Nephron (organoid): ENCODE measurements at regions not wholly inside any gene's neighbourhood (a gene's known extent, or its start where the extent isn't known, plus 50 kb on each side); places are given as distances from the start of the nearest gene placed in this dataset.

Experiments
- H3K27ac Mint-ChIP-seq, 3 experiments: 2 replicates each; pipeline ENCODE4 v1.8.0; 2020; ENCODE audit warnings: mixed read lengths in 3 of 3, mild to moderate bottlenecking in 2 of 3, moderate library complexity in 1 of 3
- H3K27me3 Mint-ChIP-seq: 2 replicates; pipeline ENCODE4 v1.8.0; 2021; ENCODE audit warnings: low read depth, mild to moderate bottlenecking, moderate library complexity, mixed read lengths
- H3K36me3 Mint-ChIP-seq: 2 replicates; pipeline ENCODE4 v1.8.0; 2020; ENCODE audit warnings: low read depth, mixed read lengths
- H3K4me1 Mint-ChIP-seq: 2 replicates; pipeline ENCODE4 v1.8.0; 2020; ENCODE audit warnings: mixed read lengths
- H3K4me3 Mint-ChIP-seq, 3 experiments: 2 replicates each; pipeline ENCODE4 v1.8.0; 2020; ENCODE audit warnings: mild to moderate bottlenecking in 3 of 3, mixed read lengths in 3 of 3, moderate library complexity in 2 of 3
- H3K9me3 Mint-ChIP-seq: 2 replicates; pipeline ENCODE4 v1.8.0; 2020; ENCODE audit warnings: mixed read lengths
- CTCF ChIP-seq, 3 experiments: fragments of 200-600 bp; sonication (generic); IDR thresholded peaks; one replicate each; pipeline ENCODE4 v1.5.0; 2021; ENCODE audit warnings: antibody characterized with exemption in 3 of 3; ENCODE audit not compliant: unreplicated experiment in 3 of 3

GRCh38 chr5:171537923-171538537, 118.6 kb downstream of the FGF18 start:
- TF ChIP-seq CTCF (IDR thresholded peaks at IDR 0.05; ENCODE audit: unreplicated experiment in 3 of 3) = no peak
- no peak overlapping the region for H3K27ac Mint-ChIP-seq
- no peaks in the 10 kb centered on the region for H3K9me3 Mint-ChIP-seq
- no peaks in the 10 kb centered on the region for H3K36me3 Mint-ChIP-seq
- peaks cover 61% of the 10 kb centered on the region for H3K27me3 Mint-ChIP-seq
- H3K4me3 Mint-ChIP-seq = no peak overlapping the region
- H3K4me1 Mint-ChIP-seq = peaks cover 9% of the 10 kb centered on the region

- H3K27ac Mint-ChIP-seq = no peak overlapping the region
- no peak overlapping the region for H3K4me3 Mint-ChIP-seq
- peaks cover 66% of the 10 kb centered on the region for H3K27me3 Mint-ChIP-seq
- H3K36me3 Mint-ChIP-seq = no peaks in the 10 kb centered on the region
- H3K4me1 Mint-ChIP-seq = peaks cover 15% of the 10 kb centered on the region
- no peaks in the 10 kb centered on the region for H3K9me3 Mint-ChIP-seq
- no peak for TF ChIP-seq CTCF (IDR thresholded peaks at IDR 0.05; ENCODE audit: unreplicated experiment in 3 of 3)
These were observed 119.2 kb downstream of the FGF18 start for GRCh38 chr5:171538681-171539080.

GRCh38 chr5:171540865-171541264, 121.4 kb downstream of the FGF18 start:
- Mint-ChIP-seq H3K27me3 (peaks cover 72% of the 10 kb centered on the region), H3K4me3 (no peak overlapping the region), H3K27ac (no peak overlapping the region), H3K4me1 (peaks cover 16% of the 10 kb centered on the region), H3K9me3 (no peaks in the 10 kb centered on the region), H3K36me3 (no peaks in the 10 kb centered on the region)
- no peak for TF ChIP-seq CTCF (IDR thresholded peaks at IDR 0.05; ENCODE audit: unreplicated experiment in 3 of 3)

GRCh38 chr5:171541341-171541776, 121.9 kb downstream of the FGF18 start:
- no peak for TF ChIP-seq CTCF (IDR thresholded peaks at IDR 0.05; ENCODE audit: unreplicated experiment in 3 of 3)
- H3K4me1 Mint-ChIP-seq = peaks cover 16% of the 10 kb centered on the region
- H3K36me3 Mint-ChIP-seq = no peaks in the 10 kb centered on the region
- no peak overlapping the region for H3K4me3 Mint-ChIP-seq
- peaks cover 72% of the 10 kb centered on the region for H3K27me3 Mint-ChIP-seq
- H3K27ac Mint-ChIP-seq = no peak overlapping the region
- H3K9me3 Mint-ChIP-seq = no peaks in the 10 kb centered on the region

- H3K4me1 Mint-ChIP-seq = peaks cover 16% of the 10 kb centered on the region
- peaks cover 70% of the 10 kb centered on the region for H3K27me3 Mint-ChIP-seq
- no peaks in the 10 kb centered on the region for H3K36me3 Mint-ChIP-seq
- H3K9me3 Mint-ChIP-seq = no peaks in the 10 kb centered on the region
- no peak overlapping the region for H3K4me3 Mint-ChIP-seq
- no peak for TF ChIP-seq CTCF (IDR thresholded peaks at IDR 0.05; ENCODE audit: unreplicated experiment in 3 of 3)
- H3K27ac Mint-ChIP-seq = no peak overlapping the region
These were observed 123.2 kb downstream of the FGF18 start for GRCh38 chr5:171542525-171543140.
